Chondrocyte (in vitro differentiated cells): ENCODE measurements at regions not wholly inside any gene's neighbourhood (a gene's known extent, or its start where the extent isn't known, plus 50 kb on each side); places are given as distances from the start of the nearest gene placed in this dataset.

ENCODE experiments used
- DNase-seq: peaks from one replicate; pipeline ENCODE4 v3.0.0; 2021; ENCODE audit warnings: mixed read lengths, low spot score
- H3K27ac Mint-ChIP-seq: one replicate; pipeline ENCODE4 v1.8.0; 2021; ENCODE audit warnings: mild to moderate bottlenecking, moderate library complexity, mixed read lengths; ENCODE audit not compliant: unreplicated experiment
- H3K27me3 Mint-ChIP-seq: 2 replicates; pipeline ENCODE4 v1.8.0; 2021; ENCODE audit warnings: low read depth, mixed read lengths
- H3K36me3 Mint-ChIP-seq: 2 replicates; pipeline ENCODE4 v1.8.0; 2021; ENCODE audit warnings: low read depth, mixed read lengths
- H3K4me1 Mint-ChIP-seq: 2 replicates; pipeline ENCODE4 v1.8.0; 2021; ENCODE audit warnings: low read depth, mild to moderate bottlenecking, mixed read lengths
- H3K4me3 Mint-ChIP-seq: one replicate; pipeline ENCODE4 v1.8.0; 2021; ENCODE audit warnings: mild to moderate bottlenecking, moderate library complexity, mixed read lengths; ENCODE audit not compliant: unreplicated experiment
- H3K9me3 Mint-ChIP-seq: 2 replicates; pipeline ENCODE4 v1.8.0; 2021; ENCODE audit warnings: low read depth, mixed read lengths
- CTCF ChIP-seq: fragments of 200-600 bp; sonication (generic); IDR thresholded peaks from 2 replicates; pipeline ENCODE4 v1.5.0; 2021; ENCODE audit warnings: antibody characterized with exemption, mild to moderate bottlenecking, moderate library complexity

GRCh38 chr6:21844120-21844917, 250.8 kb downstream of the SOX4 start:
- Mint-ChIP-seq H3K9me3 (peaks cover 3% of the 10 kb centered on the region), H3K36me3 (peaks cover 4% of the 10 kb centered on the region), H3K27me3 (no peaks in the 10 kb centered on the region), H3K27ac (no peak overlapping the region), H3K4me3 (no peak overlapping the region), H3K4me1 (peaks cover 43% of the 10 kb centered on the region)
- TF ChIP-seq CTCF, result no peak
- DNase-seq, result no peak

GRCh38 chr6:21845018-21845417, 251.5 kb downstream of the SOX4 start:
- peaks cover 2% of the 10 kb centered on the region for H3K9me3 Mint-ChIP-seq
- no peak for TF ChIP-seq CTCF
- no peak overlapping the region for H3K4me3 Mint-ChIP-seq
- H3K27ac Mint-ChIP-seq, result no peak overlapping the region
- H3K27me3 Mint-ChIP-seq, result no peaks in the 10 kb centered on the region
- peaks cover 2% of the 10 kb centered on the region for H3K36me3 Mint-ChIP-seq
- no peak for DNase-seq
- peaks cover 41% of the 10 kb centered on the region for H3K4me1 Mint-ChIP-seq

DNA sequence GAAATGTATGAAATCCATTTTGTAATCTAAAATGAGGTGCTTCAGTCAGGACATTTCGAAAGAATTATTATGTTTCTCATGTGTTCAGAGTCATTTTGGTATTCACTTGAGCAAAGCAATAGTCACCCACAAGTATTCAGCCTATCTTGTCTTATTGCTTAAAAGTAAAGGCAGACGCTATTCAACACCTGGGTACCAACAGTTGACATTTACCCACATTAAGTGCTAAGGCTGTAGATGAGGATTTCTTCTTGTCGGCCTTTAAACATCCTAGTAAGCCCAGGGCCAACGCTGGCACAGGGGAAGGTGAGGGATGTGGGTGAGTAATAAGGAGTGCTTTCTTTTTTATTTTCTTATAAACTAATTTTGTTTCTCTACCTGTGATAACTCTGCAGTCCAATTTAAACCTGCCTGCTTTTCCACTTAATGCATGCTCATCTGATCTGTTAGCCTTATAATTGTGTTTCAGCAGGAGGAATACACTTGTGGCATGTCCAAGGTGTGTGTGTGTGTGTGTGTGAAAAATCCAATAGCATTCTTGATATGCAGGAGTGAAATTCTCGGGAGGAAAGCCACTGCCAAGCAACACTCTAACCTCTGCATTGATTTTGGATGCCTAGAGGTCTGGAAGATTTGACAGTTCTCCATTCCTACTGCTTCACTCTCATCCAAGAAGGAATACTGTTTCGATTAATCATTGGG, 252.0 kb downstream of the SOX4 start:
- Mint-ChIP-seq H3K4me3 (no peak overlapping the region), H3K4me1 (peaks cover 36% of the 10 kb centered on the region), H3K27me3 (no peaks in the 10 kb centered on the region), H3K9me3 (no peaks in the 10 kb centered on the region), H3K27ac (no peak overlapping the region), H3K36me3 (no peaks in the 10 kb centered on the region)
- DNase-seq, result no peak
- no peak for TF ChIP-seq CTCF

DNA sequence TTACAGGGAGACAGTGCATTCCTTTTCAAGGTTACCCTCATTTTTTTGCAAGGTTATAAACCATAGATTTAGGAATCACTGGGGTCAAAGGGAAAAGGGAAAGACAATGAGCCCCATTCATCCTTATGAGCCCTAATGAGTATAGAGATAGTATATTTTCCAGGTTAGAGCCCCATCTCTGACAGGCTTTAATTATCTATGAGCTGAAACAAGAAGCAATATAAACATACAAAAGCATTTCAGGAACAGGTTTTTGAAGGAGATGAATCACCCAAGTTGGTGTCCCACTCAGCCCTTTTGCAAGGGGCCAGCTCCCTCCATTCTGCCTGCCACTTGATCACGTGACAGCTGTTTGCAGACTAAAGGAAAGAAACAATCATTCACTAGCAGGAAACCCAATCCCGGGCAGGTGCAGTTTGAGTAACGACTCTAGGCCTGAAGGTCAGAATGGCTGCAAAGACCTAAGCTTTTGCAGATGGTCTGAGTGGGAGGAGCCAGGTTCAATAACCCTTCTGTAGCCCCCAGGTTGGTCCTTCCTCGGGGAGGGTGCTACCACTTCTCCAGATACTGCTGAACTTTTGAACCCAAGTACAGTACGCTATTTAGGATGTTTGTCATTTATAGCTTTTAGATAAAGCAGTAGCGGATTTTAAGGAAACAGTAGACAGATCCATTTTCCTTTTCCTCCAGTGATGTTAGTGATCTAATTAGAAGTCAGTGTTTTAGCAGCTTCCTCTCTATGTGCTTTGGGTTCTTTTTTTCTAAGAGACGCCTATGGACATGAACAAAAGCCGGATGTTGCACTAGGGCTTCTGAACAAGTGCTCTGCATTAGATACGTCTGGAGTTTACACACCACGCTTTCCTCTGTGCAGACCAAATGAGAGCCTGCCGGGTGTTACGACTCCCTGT, 253.2 kb downstream of the SOX4 start:
- H3K36me3 Mint-ChIP-seq, result no peaks in the 10 kb centered on the region
- no peak overlapping the region for H3K27ac Mint-ChIP-seq
- DNase-seq, result no peak
- no peak overlapping the region for H3K4me3 Mint-ChIP-seq
- H3K4me1 Mint-ChIP-seq, result peaks cover 29% of the 10 kb centered on the region
- H3K9me3 Mint-ChIP-seq, result no peaks in the 10 kb centered on the region
- no peaks in the 10 kb centered on the region for H3K27me3 Mint-ChIP-seq
- no peak for TF ChIP-seq CTCF
